ENCODE measurements at regions not wholly inside any gene's neighbourhood (a gene's known extent, or its start where the extent isn't known, plus 50 kb on each side); places are given as distances from the start of the nearest gene placed in this dataset.
"Not testable (repeated sequence)": the region's sequence is repeated elsewhere in the genome, so short reads cannot be mapped to it uniquely, and the experiment has no call there.

DNA sequence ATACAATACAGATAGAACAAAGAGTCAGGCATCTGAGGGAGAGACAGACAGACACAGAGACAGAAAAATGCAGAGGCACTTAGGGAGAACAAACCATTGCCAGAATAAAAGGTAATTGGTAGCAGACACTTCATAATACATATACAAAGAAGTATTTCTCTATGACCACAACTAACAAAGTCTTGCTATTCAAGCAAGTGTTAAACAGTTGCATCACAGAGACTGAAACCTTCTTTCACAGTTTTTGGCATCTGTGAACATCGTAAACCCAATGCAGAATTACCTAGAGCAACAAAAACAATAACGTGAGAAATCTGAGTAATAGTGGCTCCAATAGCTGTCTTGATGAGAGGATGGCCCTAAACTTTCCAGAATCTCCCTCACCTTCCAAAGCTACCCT is 116.4 kb downstream of the BLID start:
- H3K4me1 Mint-ChIP-seq (ENCODE audit: low read depth), result no peaks in the 10 kb centered on the region
- H3K4me3 Mint-ChIP-seq, result no peak overlapping the region
- ATAC-seq, result no peak
- H3K9me3 Mint-ChIP-seq, result peaks cover 4% of the 10 kb centered on the region
- H3K27me3 Mint-ChIP-seq (ENCODE audit: low read depth), result peaks cover 3% of the 10 kb centered on the region
- no peaks in the 10 kb centered on the region for H3K36me3 Mint-ChIP-seq (ENCODE audit: insufficient read depth)
- no peak for DNase-seq

DNA sequence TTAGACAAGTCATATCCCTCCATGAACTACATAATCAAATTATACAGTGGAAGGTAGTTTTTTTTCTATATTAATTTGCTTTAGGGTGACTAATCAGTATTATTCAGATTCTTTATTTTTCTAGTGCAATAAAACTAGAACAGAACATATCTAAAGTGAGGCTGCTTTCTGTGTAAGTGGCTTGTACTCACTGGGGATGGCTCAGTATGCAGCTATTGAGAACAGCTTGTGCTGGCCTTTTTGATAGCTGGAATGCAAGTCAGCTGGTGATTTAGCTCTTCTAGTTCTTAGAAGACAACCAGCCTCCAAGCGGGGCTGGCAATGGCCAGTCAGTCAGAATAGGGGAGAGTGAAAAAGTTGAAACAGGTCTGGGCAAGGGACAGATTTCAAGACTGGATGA is 119.4 kb downstream of the BLID start:
- Mint-ChIP-seq H3K4me3 (no peak overlapping the region), H3K9me3 (peaks cover 4% of the 10 kb centered on the region), H3K27me3 (ENCODE audit: low read depth) (peaks cover 3% of the 10 kb centered on the region), H3K36me3 (ENCODE audit: insufficient read depth) (no peaks in the 10 kb centered on the region), H3K4me1 (ENCODE audit: low read depth) (no peaks in the 10 kb centered on the region)
- no peak for ATAC-seq
- no peak for DNase-seq

DNA sequence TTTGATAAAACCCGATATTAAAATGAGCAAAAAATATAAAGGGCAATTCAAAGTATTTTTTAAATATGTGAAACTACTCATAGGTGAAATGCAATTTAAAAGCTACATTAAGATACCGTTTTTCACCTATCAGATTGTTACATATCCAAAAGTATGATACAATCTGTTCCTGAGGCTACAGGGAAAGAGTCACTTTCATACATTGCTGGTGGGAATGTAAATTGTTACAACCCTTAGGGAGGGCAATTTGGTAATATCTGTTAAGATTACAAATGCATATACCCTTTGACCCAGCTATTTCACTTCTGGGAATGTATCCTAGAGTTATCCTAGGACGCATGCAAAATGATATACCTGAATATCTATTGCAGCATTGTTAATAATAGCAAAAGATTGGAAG is 132.1 kb downstream of the BLID start:
- Mint-ChIP-seq H3K9me3 (no peaks in the 10 kb centered on the region), H3K27me3 (ENCODE audit: low read depth) (no peaks in the 10 kb centered on the region), H3K36me3 (ENCODE audit: insufficient read depth) (no peaks in the 10 kb centered on the region), H3K4me1 (ENCODE audit: low read depth) (no peaks in the 10 kb centered on the region), H3K4me3 (no peak overlapping the region)
- no peak for DNase-seq
- ATAC-seq, result no peak

DNA sequence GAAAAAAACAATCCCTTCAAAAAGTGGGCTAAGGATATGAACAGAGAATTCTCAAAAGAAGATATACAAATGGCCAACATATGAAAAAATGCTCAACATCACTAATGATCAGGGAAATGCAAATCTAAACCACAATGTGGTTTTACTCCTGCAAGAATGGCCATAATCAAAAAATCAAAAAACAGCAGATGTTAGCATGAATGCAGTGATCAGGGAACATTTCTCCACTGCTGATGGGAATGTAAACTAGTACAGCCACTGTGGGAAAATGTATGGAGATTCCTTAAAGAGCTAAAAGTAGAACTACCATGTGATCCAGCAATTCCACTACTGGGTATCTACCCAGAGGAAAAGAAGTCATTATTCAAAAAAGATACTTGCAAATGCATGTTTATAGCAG is 138.1 kb downstream of the BLID start:
- H3K4me1 Mint-ChIP-seq (ENCODE audit: low read depth); DNase-seq; ATAC-seq; H3K27me3 Mint-ChIP-seq (ENCODE audit: low read depth); H3K36me3 Mint-ChIP-seq (ENCODE audit: insufficient read depth); H3K4me3 Mint-ChIP-seq: not testable (repeated sequence)
- peaks cover 14% of the 10 kb centered on the region for H3K9me3 Mint-ChIP-seq

DNA sequence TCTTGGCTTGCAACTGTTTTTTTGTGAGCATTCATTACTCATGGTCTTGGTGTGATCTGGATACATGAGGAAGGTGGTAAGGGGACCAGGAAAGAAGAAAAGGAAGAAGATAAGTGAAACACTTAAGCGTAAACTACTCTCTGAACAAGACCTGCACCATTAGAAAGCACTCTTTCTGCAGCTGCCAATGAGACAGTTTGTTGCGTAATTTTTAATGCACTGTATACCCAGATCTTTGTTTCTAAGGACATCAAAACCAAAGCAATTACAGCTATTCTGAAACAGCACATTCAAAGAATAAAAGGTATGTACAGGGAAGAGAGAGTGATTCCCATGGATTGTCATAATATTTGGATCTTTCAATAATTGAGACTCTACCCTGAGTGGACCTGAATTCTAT is 147.4 kb downstream of the BLID start:
- Mint-ChIP-seq H3K9me3 (no peaks in the 10 kb centered on the region), H3K4me1 (ENCODE audit: low read depth) (no peaks in the 10 kb centered on the region), H3K4me3 (no peak overlapping the region), H3K27me3 (ENCODE audit: low read depth) (peaks cover 6% of the 10 kb centered on the region), H3K36me3 (ENCODE audit: insufficient read depth) (no peaks in the 10 kb centered on the region)
- no peak for DNase-seq
- ATAC-seq, result no peak

DNA sequence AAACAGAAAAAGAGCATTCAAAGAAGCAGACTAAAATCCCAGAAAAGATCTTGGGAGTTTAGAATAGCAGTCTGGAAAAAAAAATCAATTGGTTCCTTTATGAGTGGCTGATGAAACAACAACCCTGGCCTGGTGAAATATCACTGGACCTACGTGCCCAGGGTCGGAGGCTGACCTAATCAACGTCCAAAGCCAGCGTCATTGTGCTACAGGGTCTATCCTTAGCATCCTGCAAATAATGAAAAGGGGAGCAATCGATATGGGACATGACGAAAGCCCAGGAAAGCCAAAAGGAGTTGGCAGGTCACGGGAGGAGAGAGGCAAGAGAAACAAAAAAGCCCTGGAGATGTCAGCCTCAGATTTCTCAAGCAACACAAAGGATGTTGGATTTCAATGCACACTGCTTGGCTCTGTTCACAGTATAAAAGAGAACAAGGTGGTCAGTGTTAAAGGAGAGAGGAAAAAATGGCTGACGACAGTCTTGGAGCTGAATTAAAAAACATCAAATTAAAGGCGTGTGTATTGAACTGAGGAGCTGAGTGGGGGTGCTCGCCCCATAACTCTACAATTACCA is 148.8 kb downstream of the BLID start:
- DNase-seq, result no peak
- Mint-ChIP-seq H3K9me3 (no peaks in the 10 kb centered on the region), H3K4me1 (ENCODE audit: low read depth) (no peaks in the 10 kb centered on the region), H3K27me3 (ENCODE audit: low read depth) (peaks cover 6% of the 10 kb centered on the region), H3K4me3 (no peak overlapping the region), H3K36me3 (ENCODE audit: insufficient read depth) (no peaks in the 10 kb centered on the region)
- no peak for ATAC-seq

DNA sequence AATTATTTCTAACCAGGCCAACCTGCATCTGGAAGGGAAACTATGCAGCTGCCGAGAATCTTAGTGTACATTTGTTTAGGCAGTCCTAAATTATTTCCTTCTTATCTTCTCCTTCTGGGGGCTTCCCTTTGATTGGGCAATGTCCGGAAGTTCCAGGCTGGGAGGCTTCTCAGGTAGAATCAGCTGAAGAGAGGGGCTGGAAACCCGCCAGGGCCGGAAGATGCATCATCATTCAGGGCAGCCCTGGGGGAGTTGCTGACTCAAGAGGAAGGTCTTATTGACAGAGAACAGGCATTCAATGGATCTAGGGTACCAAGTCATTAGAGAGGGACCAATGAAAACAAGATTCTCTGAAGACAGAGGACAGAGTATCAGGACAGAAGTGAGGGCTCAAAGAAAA is 150.7 kb downstream of the BLID start:
- H3K9me3 Mint-ChIP-seq, result no peaks in the 10 kb centered on the region
- H3K4me1 Mint-ChIP-seq (ENCODE audit: low read depth), result no peaks in the 10 kb centered on the region
- ATAC-seq (no peak), DNase-seq (no peak)
- H3K4me3 Mint-ChIP-seq, result no peak overlapping the region
- no peaks in the 10 kb centered on the region for H3K36me3 Mint-ChIP-seq (ENCODE audit: insufficient read depth)
- H3K27me3 Mint-ChIP-seq (ENCODE audit: low read depth), result peaks cover 6% of the 10 kb centered on the region

DNA sequence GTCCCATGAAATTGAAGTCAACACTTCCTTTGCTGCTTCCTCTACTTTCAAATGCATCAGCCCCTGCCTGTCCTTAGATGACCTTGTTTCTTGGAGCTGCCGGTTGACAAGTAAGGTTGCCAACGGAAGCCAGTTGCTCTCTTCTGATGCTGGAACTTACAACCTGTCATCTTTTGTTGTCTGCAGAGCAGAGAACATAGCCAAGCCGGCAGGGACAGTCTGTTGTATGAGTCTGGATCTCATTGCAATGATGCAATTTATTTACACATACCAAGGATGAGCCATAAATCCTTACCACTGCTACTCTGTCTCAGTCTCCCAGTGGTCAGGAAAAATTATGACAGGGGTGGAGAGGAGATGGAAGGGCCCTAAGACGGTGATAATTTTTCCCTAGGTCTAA is 151.4 kb downstream of the BLID start:
- H3K9me3 Mint-ChIP-seq, result no peaks in the 10 kb centered on the region
- DNase-seq, result no peak
- ATAC-seq, result no peak
- H3K4me3 Mint-ChIP-seq, result no peak overlapping the region
- H3K4me1 Mint-ChIP-seq (ENCODE audit: low read depth), result no peaks in the 10 kb centered on the region
- H3K36me3 Mint-ChIP-seq (ENCODE audit: insufficient read depth), result no peaks in the 10 kb centered on the region
- H3K27me3 Mint-ChIP-seq (ENCODE audit: low read depth), result peaks cover 6% of the 10 kb centered on the region

DNA sequence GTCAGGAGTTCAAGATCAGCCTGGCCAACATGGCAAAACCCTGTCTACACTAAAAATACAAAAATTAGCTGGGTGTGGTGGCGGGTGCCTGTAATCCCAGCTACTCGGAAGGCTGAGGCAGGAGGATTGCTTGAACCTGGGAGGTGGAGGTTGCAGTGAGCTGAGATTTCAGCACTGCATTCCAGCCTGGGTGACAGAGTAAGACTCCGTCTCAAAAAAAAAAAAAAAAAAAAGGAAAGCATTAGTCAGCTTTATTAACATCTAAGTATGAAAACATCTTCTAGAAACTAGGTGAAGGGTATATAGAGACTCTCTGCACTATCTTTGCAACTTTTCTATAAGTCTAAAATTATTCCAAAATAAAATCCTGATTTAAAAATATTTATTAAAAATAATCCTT is 152.2 kb downstream of the BLID start:
- H3K36me3 Mint-ChIP-seq (ENCODE audit: insufficient read depth); H3K4me3 Mint-ChIP-seq; H3K9me3 Mint-ChIP-seq; ATAC-seq; H3K27me3 Mint-ChIP-seq (ENCODE audit: low read depth); H3K4me1 Mint-ChIP-seq (ENCODE audit: low read depth); DNase-seq: not testable (repeated sequence)

DNA sequence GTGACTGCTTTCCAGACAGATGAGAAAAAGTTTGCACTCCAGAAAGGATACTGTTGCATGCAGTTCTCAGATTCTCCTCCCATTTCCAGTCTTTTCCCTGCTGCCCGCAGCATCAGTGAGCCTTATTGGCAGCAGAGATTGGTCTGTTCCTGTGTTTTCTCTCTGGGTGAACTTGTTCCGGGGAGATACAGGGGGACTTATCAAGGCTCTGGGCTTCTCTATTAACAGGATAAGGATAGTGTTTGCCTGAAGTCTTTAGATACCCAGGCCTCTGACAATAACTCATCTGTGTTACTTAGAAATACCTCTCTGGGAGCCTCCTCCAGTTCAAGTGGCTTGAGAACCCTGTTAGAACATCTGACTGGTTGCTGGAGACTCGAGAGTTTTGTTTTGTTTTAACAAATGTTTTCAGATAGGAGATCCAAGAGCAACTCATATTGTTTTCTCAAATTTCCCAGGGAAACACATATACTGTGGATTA is 154.7 kb downstream of the BLID start:
- peaks cover 3% of the 10 kb centered on the region for H3K27me3 Mint-ChIP-seq (ENCODE audit: low read depth)
- no peaks in the 10 kb centered on the region for H3K4me1 Mint-ChIP-seq (ENCODE audit: low read depth)
- ATAC-seq (no peak), DNase-seq (no peak)
- H3K9me3 Mint-ChIP-seq, result no peaks in the 10 kb centered on the region
- H3K4me3 Mint-ChIP-seq, result no peak overlapping the region
- H3K36me3 Mint-ChIP-seq (ENCODE audit: insufficient read depth), result no peaks in the 10 kb centered on the region

DNA sequence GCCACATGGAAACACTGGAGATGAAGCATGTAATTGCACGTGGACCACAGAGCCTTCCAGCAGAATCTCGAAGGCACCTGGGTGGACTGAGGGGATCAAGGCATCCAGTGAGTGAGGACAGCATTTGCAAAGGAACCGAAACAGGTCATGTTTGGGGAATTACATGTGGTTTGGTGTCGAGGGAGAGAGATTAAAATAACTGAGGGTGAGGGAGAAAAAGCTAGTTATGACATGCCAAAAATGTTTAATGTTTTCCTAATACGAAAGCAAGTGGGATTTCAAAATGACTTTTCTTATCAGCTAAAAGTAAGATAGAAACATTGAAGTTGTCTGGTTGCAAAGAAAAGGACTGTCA is 157.1 kb downstream of the BLID start:
- peaks cover 3% of the 10 kb centered on the region for H3K27me3 Mint-ChIP-seq (ENCODE audit: low read depth)
- ATAC-seq, result no peak
- H3K9me3 Mint-ChIP-seq, result no peaks in the 10 kb centered on the region
- H3K36me3 Mint-ChIP-seq (ENCODE audit: insufficient read depth), result no peaks in the 10 kb centered on the region
- DNase-seq, result no peak
- no peak overlapping the region for H3K4me3 Mint-ChIP-seq
- H3K4me1 Mint-ChIP-seq (ENCODE audit: low read depth), result no peaks in the 10 kb centered on the region

DNA sequence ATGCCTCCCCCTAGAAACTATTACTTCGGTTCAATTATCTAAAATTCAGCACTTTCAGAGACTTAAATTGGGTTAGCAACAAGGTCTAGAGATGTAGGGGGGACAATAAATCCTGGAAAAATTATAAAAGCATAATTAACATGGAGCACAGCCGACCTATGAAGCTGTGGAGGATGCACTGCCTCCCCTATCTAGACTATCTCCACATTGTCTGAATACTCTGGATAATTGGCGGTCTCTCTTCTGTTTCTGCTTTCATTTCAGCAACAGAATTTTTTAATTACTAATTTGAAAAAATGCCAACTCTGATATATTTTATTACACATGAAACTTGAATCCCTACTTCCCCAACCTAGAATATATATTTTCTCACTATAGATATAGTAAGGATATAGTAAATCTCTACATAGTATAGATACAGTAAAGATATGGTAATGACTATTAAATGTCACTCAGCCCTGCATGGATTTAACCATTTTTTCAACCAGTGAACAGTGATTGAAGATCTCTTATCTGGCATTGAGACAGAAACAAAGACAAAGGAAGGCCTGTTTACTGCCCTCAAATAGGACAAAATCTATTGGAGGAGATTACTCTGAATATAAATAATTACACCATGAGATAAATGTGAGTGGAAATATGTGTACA is 157.6 kb downstream of the BLID start:
- Mint-ChIP-seq H3K36me3 (ENCODE audit: insufficient read depth) (no peaks in the 10 kb centered on the region), H3K4me1 (ENCODE audit: low read depth) (no peaks in the 10 kb centered on the region), H3K27me3 (ENCODE audit: low read depth) (peaks cover 3% of the 10 kb centered on the region), H3K4me3 (no peak overlapping the region), H3K9me3 (no peaks in the 10 kb centered on the region)
- ATAC-seq, result no peak
- DNase-seq, result no peak

DNA sequence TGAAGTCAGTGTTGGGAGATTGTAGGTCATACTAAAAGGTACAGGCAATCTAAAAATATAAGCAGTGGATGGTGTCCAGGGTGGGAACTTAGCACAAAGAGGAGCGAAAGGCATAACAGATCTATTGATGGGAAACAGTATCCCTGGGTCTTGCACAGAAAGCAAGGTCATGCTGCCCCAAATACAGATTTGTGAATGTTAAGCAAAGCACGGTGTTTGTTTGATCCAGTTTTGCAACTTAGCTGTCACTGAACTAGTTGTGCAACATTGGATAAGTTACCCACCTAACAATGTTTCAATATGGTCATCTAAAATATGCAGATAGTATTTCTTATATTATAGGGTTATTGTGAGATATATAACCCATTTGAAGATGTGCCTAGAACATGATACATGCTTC is 162.9 kb downstream of the BLID start:
- Mint-ChIP-seq H3K27me3 (ENCODE audit: low read depth) (peaks cover 8% of the 10 kb centered on the region), H3K4me1 (ENCODE audit: low read depth) (no peaks in the 10 kb centered on the region), H3K4me3 (no peak overlapping the region), H3K36me3 (ENCODE audit: insufficient read depth) (no peaks in the 10 kb centered on the region), H3K9me3 (no peaks in the 10 kb centered on the region)
- ATAC-seq (no peak), DNase-seq (no peak)

DNA sequence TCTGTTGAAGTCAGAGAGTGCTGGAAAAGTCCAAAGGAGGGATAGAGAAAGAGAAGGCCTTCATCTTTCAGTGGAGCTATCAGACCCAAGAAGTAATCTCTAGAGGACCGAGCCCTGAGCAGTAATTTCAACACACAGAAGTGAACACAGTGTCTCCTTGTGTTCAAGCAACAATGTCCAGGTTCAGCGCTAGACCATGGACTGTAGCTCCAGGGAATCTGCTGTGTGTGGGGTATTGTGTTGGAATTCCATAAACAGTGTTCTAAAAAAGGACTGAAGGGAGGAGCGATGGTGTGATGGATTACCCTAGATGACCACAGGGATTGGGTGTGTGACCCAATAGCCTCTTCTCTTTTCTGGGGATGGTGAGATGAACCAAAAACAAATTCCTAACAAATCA is 165.9 kb downstream of the BLID start:
- DNase-seq (no peak), ATAC-seq (no peak)
- peaks cover 5% of the 10 kb centered on the region for H3K27me3 Mint-ChIP-seq (ENCODE audit: low read depth)
- H3K4me1 Mint-ChIP-seq (ENCODE audit: low read depth), result no peaks in the 10 kb centered on the region
- H3K36me3 Mint-ChIP-seq (ENCODE audit: insufficient read depth), result no peaks in the 10 kb centered on the region
- no peak overlapping the region for H3K4me3 Mint-ChIP-seq
- no peaks in the 10 kb centered on the region for H3K9me3 Mint-ChIP-seq

DNA sequence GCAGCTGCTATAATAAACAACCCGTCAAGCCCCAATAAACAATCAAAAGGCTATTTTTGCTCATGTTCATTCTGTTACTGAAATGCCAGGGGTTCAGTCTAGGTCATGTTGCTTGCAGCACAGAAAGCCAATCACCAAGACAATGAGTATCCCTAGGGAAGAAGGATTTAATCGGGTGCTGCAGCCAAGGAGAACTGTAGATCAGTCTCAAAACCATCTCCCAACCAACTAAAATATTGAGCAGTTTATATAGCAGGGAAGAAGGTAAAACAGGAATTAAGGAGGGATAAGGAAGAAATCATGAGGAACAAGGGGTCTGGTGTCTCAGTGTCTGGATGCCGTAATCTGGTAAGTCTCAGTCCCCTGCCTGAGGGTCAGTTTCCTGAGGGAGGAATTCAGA is 169.5 kb downstream of the BLID start:
- Mint-ChIP-seq H3K27me3 (ENCODE audit: low read depth) (peaks cover 4% of the 10 kb centered on the region), H3K4me1 (ENCODE audit: low read depth) (no peaks in the 10 kb centered on the region), H3K36me3 (ENCODE audit: insufficient read depth) (no peaks in the 10 kb centered on the region), H3K9me3 (no peaks in the 10 kb centered on the region), H3K4me3 (no peak overlapping the region)
- no peak for ATAC-seq
- DNase-seq, result no peak

Data from activated T-cell treated with anti-CD3 and anti-CD28 coated beads, Interleukin-2, amount 50 U/mL, for 4 hours (primary cell).